HG03097 (cell line): ENCODE measurements at regions not wholly inside any gene's neighbourhood (a gene's known extent, or its start where the extent isn't known, plus 50 kb on each side); places are given as distances from the start of the nearest gene placed in this dataset.
"Not testable (repeated sequence)": the region's sequence is repeated elsewhere in the genome, so short reads cannot be mapped to it uniquely, and the experiment has no call there.

Experiments used
- ATAC-seq: cut with Tn5 transposase; IDR thresholded peaks from one replicate; pipeline ENCODE4 v1.9.1; 2021; ENCODE audit not compliant: unreplicated experiment, low FRiP score

DNA sequence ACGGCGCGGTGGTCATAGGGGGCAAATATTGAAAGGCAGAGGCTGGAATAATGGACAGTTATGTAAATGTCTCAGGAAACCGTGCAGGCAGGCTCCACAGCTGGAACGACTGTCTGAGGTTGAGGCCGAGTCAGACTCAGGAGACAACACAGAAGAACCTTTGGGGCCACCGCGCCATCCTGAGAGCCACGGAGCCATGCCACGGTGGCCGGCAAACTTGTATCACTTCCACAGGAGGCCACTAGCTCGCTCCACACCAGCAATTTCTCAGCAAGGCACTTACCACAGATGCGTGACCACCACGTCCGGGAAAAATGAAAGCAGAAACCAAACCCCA lies 156.7 kb upstream of the SALL3 start:
- ATAC-seq: no peak

DNA sequence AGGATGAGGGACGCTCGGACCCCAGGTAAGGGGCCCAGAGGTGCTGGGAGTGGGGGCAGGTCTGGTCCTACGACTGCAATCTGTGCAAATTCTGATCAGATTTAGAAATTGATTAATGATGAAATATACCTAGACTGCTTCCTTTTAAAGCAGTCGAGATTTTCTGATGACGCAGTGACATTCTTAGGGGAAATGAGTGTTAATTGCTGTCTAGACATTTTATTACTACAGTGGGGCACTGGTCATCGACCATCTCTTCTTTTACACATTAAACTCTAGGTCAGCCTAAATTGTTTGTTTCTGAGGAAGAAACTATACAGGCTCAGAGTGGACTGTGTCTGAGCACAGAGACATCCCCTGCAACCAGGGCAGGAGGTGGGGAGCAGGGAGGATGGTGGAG lies 154.4 kb upstream of the SALL3 start:
- no peak for ATAC-seq

DNA sequence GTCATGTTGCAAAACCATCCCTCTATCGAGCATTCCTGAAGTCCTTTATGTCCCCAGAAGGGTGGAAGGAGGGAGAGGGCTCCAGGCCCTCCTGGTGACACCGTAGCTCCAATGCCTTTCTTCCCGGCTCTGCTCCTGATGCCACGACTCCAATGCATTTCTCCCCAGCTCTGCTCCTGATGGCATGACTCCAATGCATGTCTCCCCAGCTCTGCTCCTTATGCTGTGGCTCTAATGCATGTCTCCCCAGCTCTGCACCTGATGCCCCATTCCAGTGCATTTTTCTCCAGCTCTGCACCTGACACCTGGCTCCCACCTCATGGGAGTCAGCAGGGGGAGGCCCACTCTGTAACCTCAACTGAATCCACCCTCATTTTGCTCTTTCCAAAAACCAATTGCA lies 153.0 kb upstream of the SALL3 start:
- ATAC-seq: no peak

DNA sequence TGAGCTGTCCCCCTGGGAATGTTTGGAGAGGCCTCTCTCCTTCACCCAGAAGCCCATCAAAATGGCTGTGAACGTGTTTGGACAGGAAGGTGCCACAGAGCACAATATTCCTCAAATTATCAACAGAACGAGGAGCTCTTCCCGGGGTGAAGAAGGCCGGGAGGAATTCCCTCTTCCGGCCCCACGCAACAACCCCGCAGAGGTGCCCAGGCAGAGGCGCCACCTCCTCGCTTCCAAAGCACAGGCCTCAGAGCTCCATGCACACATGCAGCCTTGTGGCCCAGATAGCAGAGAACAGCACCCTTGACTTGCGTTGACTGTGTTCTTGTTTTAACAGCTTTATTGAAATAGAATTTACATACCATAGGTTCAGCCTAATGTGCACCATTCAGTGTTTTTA lies 152.5 kb upstream of the SALL3 start:
- no peak for ATAC-seq

DNA sequence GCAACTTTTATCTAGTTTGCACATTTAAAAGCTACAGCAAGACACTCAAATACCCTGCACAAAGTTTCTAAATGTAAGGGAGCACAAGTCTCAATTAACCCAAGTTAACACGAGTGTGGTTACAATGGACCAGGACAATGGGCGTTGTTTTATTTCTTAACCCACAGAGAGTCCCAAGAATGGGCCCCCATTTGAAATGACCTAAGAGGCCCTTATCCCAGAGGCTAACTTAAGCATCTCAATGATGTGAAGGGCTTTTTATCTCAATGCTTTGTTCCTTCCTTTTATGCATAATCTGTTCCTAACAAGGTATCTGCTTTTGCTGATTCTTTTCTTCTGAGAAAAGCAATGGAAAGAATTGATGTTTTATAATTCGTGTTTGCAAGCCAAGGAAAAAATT lies 151.5 kb upstream of the SALL3 start:
- no peak for ATAC-seq

DNA sequence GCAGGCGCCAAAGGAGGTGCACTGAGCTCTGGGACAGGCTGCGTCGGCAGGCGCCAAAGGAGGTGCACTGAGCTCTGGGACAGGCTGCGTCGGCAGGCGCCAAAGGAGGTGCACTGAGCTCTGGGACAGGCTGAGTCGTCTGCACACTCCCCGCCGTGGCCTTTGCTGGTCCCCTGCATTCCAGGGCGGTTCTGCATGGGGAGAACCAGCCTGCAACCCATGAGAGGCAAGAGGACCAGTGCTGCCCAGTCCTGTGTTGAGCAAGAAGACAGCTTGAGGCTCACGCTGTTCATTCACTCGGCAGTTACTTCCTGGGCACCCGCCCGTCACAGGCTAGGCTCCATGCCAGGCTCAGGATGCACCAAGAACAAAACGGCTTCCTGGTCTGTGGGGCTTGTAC lies 150.6 kb upstream of the SALL3 start:
- not testable (repeated sequence) for ATAC-seq

DNA sequence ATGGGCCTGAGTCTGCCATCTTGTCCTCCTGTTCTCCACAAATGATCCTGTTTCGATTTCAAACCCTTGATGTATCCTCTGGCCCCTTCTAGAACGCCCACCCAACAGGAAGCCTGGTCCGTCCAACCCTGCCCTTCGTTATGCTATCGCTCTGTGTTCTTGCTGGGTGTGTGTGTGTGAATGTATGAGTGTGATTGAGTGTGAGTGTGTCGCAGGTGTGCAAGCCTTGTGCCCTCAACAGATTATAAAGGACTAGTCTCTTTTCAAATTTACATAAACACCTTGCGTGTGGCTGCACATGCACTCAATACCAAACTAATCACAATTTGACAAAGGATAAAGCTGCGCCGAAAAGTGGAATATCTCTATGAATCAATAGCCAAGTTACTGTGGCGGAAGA lies 149.5 kb upstream of the SALL3 start:
- ATAC-seq: no peak

DNA sequence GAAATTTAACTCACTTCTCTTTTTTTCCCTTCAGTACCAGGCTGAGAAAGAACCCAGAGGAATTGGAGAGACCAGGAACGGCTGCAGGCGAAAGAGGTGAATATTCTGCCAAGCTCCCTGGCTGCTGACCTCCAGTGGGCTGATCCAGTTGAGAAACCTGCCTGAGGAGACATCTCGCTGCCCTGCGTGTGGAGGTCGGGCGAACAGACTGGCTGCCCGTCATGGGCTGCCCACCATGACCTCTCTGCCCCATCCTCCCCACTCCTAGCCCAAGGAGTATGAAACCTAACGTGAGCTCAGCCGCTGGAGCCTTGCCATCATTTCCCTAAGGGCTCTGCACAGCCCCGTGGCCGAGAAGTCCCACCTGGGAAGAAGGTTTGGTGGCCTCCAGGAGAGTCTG lies 148.8 kb upstream of the SALL3 start:
- no peak for ATAC-seq

DNA sequence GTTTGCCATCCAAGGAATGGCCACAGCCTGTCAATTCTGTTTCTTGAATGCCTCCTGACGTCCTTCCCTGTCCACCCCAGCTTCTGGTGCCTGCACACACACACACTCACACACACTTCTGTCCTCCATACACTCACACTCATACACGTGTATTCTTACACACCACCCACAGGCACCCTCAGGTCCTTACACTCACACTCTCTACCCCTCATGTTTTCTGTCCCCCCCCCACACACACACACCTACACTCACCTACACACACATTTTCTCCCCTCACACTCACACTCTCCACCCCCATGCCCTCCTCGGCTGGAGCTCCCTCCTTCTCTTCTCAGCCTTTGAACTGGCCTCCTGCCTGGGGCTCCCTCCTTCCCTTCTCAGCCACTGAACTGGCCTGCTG lies 148.0 kb upstream of the SALL3 start:
- ATAC-seq: no peak

DNA sequence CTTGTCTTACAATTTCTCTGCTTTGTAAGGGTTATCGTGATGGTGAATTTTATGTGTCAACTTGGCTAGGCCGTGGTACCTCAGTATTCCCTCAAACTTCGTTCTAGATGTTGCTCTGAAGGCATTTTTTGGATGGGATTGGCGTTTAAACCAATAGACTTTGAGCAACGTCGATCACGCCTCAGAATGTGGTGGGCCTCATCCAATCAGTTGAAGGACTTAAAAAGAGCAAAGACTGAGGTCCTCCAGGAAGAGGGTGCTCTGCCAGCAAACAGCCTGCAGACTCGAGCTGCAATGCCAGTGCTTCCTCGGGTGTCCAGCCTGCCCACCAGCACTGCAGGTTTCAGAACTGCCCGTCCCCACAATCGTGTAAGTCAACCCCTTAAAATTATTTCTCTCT lies 145.8 kb upstream of the SALL3 start:
- no peak for ATAC-seq

DNA sequence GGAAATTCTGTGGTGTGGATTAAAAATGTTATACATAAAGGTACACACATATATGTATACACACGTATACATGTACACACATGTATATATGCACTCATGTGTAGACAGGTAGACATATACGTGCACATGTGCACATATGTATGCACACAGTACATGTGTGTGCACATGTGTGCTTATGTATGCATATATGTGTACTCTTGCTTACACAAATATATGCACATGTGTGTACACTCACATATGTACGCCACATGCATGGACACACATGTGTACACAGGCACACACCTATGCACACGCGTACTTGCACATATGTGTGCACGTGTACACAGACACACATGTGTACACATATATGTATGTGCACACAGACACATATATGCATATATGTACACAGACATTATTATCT lies 142.8 kb upstream of the SALL3 start:
- ATAC-seq: no peak

DNA sequence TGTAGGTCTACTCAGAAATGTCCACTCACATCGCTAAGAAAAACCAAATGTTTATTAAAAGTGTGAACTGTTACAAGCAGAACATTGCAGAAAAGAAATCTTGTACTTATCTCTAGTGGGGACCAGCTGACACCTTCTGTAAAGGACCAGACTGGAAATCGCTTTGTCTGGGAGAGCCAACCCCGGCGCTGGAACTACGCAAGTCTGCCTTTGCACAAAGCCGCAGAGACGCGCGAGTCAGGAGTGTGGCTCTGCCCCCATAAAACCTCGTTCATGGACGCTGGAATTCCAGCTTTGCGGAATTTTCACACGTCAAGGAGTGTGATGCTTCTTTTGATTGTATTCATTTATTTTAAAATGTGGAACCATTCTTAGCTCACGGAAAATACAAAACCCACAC lies 141.9 kb upstream of the SALL3 start:
- no peak for ATAC-seq

DNA sequence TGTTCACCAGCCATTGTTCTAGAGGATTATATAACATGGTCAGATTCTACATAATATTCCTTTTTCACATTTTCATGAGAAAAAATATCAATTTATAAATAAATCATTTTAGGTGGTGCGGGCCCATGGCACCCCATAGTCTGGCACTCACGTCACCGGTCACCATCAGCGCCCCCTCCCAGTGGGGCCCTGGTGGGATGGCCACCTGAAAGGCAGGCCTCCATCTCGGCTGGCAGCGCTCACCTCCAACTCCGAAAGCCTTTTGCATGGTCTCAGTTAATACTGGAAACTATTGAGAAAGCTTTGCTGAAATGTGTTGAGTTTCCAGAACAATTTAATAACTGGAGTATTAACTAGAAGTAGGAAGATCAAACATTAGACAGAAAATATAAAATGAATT lies 141.4 kb upstream of the SALL3 start:
- ATAC-seq: no peak

DNA sequence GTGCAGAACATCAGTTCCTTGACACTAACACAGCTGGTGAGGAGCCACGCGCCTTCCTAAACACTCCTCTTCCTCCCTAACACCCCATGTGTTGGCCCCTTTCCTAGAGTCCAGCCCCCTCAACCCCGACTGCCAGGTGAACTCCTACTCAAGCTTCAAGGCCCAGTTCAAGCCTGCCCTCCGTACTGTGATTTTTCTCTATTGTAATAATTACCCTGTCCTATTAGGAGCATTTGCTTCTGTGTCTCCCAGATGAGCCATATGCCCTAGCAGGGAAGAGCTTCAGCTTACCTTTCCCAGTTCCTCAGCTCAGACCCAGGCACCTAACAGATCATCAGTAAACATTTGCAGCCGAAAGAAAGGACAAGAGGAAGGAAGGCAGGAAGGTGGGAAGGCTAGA lies 130.6 kb upstream of the SALL3 start:
- no peak for ATAC-seq

DNA sequence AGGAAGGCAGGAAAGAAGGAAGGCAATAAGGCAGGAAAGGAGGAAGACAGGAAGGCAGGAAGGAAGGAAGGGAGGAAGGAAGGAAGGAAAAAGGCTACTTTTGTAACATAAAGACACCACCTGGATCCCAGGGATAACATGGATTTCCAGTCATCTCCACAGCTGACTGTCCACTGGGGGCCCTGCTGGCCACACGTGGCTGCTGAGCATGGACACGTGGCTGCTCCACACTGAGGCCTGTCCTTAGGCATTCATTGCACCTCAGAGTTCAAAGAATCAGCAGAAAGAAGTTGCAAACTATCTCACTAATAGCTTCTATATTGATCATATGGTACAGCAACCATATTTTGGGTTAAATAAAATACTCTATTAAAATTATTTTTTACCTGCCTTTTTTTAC lies 130.2 kb upstream of the SALL3 start:
- ATAC-seq: no peak

DNA sequence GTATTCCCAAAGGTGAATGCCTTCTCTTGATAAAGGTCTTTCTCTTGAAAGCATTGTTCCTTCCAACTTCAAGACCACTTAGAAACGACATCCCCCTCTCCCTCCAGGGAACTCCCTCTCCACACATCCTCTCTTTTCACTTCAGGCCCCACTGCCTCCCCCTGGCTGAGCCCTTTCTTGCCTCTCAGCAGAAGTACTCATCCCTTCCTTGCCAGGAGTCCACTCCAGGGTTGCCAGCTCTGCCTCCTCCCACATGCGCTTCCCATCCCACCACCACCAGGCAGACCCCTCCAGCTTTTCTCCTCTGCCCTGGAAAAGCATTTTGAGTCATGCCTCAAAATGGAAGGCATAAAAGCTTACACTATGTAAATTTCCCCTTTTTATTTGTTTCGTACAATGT lies 126.3 kb upstream of the SALL3 start:
- ATAC-seq: no peak

DNA sequence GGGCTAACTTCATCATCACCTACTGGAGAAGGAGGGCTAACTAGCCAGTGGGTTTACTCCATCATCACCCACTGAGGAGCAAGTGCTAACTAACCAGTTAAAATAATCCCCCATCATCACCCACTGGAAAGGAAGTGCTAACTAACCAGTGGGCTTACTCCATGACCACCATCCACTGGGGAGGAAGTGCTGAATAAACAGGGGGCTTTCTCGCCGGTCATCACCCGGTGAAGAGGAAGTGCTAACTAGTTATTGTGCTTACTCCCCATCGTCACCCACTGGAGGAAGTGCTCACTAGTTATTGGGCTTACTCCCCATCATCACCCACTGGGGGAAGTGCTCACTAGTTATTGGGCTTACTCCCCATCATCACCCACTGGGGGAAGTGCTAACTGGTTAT lies 124.4 kb upstream of the SALL3 start:
- ATAC-seq: no peak

DNA sequence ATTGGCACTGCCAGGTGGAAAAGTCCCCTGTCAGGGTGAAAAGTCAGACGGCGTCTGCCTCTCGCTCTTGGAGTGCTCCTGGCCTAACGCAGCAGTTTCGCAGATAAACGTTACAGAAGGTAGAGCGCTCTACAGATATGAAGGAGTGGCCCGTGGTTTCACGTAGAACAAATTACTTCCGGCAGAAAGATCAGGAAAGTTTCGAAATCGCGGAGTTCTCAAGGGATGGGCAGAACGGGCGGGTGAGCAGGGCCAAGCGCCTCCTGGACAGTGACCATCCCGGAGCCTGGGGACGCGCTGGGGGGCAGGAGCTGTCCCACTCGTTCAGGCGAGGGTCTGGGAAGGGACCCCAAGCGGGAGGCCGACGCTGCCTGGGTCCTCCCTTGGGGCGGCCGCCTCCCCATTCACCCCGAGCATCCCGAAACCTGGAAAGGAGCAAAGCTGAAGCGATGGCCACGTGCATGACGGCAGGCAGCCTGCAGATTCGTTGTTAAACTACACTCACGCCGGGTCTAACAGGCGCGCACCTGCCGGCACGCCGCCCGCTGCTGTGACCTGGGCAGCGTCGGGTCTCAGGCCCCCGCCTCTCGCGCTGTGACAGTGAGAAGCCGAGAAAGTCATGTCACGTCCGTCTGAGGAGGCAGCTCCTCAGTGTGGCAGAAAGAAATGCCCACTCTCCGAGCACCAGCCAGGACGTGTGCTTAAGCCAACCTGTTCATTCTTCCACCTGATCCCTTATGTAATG lies 122.9 kb upstream of the SALL3 start:
- no peak for ATAC-seq

DNA sequence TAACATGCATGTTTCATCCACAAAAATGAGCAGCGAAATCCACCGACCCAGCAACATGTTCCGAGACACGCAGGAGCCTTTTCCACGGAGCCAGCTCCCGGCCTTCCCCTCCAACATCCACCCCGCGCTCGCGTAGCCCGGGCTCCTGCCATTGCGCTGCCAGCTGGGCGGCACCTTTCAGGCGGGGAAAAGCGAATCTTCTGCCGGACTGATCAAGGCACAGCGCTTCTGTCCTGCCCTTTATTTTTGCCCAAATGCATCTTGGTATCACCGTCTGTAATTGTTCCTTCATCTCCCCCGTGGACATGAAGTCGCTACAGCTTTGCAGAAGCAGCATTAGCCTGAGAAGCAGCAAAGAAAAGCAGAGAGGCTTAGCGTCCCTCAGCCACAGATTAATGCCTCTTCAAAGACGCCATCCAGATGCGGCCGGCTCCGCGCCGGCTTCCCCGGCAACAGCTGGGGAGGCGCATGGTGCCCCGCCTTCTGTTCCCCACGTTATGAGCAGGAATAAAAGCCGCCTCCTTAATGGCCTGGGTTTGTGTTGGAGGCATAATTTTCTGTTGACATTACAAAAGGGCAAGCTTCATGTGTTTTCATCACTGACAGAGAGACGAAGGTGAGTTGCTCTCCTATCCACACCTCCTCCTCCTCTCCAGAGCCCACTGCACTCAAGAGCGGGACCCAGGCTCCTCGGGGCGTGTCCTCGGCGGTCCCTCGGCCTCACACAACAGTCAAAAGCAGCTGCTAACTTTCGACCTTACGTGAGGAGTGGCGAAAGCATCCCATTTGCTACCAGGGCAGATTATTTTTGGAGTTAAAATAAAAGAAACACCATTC lies 122.1 kb upstream of the SALL3 start:
- ATAC-seq: no peak

DNA sequence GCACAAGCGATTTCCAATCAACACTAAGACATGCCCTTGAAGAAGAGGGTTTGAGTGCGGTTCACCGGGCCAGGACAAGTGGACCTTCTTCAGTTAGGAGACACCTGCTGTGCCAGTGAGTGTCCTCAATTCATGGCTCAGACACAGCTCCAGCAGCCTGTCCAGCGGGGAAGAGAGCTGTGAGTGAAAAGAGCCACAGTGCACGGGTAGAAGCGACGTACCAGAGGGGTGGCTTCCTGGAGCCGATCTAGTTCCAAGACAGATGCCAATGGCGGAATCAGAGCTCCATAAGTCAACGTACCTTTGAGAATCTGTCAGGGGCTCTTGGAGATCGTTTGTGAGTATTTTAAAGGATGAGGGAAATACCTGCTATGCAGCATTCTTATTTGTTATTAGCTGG lies 119.9 kb upstream of the SALL3 start:
- no peak for ATAC-seq

DNA sequence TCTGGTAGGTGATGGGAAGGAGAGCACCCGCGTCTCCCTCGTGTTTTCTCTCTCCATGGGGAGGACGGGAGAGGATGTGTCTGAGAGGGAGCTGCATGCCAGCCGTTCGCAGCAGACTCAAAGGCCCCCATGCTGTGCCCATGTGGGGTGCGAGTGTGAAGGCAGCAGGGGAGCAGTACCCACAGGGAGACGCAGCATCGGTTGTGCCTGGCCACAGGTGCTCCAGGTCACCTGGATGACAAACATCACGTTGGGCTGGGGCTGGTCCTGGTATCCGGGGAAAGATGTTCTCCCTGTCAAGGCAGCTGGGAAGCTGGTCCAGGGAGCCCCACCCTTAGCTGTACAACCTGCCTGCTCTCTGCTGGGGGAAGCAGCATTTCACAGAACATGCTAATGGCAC lies 119.5 kb upstream of the SALL3 start:
- ATAC-seq: no peak

DNA sequence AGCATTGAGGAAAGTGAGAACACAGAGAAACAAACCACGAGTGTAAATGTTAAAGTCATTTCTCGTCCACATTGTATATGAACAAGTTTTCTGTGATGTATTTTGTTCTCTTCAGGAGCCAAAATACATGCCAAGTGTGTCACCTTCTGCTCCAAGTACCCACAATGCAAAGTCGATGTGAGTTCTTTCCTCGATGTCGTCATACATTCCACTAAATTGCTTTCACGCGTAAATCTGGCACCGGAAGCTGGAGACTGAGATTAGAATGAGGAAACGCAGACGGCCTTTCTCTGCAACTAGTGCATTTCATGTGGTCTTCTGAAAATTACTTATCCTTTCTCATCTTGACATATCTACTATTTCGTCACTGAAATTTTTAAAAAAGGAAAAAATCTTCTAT lies 118.5 kb upstream of the SALL3 start:
- no peak for ATAC-seq
